Type B pancreatic cell (in vitro differentiated cells): ENCODE measurements at regions not wholly inside any gene's neighbourhood (a gene's known extent, or its start where the extent isn't known, plus 50 kb on each side); places are given as distances from the start of the nearest gene placed in this dataset.
A peak's percentile ranks its signal among the peaks of the same experiment; 100 is the strongest.

Experiments used
- DNase-seq: peaks from one replicate; pipeline ENCODE4 v3.0.0; 2021; ENCODE audit warnings: mixed read lengths; ENCODE audit not compliant: unreplicated experiment; ENCODE audit errors: extremely low spot score
- H3K27ac Mint-ChIP-seq: 2 replicates; pipeline ENCODE4 v1.8.0; 2021; ENCODE audit warnings: mild to moderate bottlenecking, mixed read lengths
- H3K27me3 Mint-ChIP-seq: 2 replicates; pipeline ENCODE4 v1.8.0; 2021; ENCODE audit warnings: mixed read lengths
- H3K36me3 Mint-ChIP-seq: 2 replicates; pipeline ENCODE4 v1.8.0; 2021; ENCODE audit warnings: mixed read lengths
- H3K4me1 Mint-ChIP-seq: one replicate; pipeline ENCODE4 v1.8.0; 2021; ENCODE audit warnings: mixed read lengths; ENCODE audit not compliant: unreplicated experiment
- H3K4me3 Mint-ChIP-seq: 2 replicates; pipeline ENCODE4 v1.8.0; 2021; ENCODE audit warnings: mild to moderate bottlenecking, mixed read lengths
- H3K9me3 Mint-ChIP-seq: 2 replicates; pipeline ENCODE4 v1.8.0; 2021; ENCODE audit warnings: mixed read lengths
- TF ChIP-seq, protein P1 (sequence below): fragments of 200-600 bp; sonication (generic); conservative IDR thresholded peaks from 2 replicates; pipeline ENCODE4 v1.5.0; 2021; ENCODE audit warnings: antibody characterized with exemption, mild to moderate bottlenecking

DNA sequence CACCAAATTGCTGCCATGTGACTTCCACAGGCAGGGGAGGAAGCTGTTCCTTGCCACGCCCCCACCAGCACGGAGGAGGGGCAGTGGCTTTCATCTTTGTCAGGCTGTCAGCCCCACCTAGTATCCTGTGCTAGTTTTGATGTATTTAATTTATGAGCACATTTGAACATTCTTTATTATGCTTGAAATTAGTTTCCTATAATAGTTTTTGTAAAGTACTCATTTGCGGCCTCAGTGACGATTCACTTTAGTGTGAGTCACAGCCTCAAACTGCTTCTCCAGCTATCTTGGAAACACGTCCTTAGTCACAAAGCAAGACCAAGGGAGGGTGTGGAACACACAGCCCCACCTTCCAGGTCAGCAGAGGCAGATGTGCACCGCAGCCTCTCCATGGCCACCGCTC lies 239.9 kb upstream of the ATP10A start:
- peaks cover 5% of the 10 kb centered on the region for H3K9me3 Mint-ChIP-seq
- DNase-seq = no peak
- no peak overlapping the region for H3K4me3 Mint-ChIP-seq
- peak overlapping the region; percentile 89 for H3K27ac Mint-ChIP-seq
- TF ChIP-seq, protein P1, sequence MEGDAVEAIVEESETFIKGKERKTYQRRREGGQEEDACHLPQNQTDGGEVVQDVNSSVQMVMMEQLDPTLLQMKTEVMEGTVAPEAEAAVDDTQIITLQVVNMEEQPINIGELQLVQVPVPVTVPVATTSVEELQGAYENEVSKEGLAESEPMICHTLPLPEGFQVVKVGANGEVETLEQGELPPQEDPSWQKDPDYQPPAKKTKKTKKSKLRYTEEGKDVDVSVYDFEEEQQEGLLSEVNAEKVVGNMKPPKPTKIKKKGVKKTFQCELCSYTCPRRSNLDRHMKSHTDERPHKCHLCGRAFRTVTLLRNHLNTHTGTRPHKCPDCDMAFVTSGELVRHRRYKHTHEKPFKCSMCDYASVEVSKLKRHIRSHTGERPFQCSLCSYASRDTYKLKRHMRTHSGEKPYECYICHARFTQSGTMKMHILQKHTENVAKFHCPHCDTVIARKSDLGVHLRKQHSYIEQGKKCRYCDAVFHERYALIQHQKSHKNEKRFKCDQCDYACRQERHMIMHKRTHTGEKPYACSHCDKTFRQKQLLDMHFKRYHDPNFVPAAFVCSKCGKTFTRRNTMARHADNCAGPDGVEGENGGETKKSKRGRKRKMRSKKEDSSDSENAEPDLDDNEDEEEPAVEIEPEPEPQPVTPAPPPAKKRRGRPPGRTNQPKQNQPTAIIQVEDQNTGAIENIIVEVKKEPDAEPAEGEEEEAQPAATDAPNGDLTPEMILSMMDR = no peak
- H3K27me3 Mint-ChIP-seq = no peaks in the 10 kb centered on the region
- no peaks in the 10 kb centered on the region for H3K36me3 Mint-ChIP-seq
- H3K4me1 Mint-ChIP-seq = peaks cover 5% of the 10 kb centered on the region

DNA sequence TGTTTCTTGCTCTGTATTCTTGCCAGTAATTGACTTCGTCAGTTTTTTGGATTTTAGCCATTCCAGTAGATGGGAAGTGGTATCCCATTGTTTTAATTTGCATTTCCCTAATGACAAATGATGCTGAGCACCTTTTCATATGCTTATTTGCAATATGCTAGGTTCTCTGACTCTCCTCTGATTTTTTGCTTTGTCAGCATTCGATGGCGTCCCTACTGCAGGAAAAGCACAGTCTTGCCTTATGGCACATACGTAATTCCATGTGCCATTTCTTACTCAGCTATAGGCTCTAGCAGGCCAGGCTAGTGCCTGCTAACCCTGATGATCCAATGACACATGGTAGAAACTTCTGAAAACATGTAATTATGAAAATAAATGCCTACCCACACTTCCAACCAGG lies 239.2 kb upstream of the ATP10A start:
- Mint-ChIP-seq H3K27me3 (no peaks in the 10 kb centered on the region), H3K4me3 (no peak overlapping the region), H3K9me3 (peaks cover 5% of the 10 kb centered on the region), H3K36me3 (no peaks in the 10 kb centered on the region), H3K27ac (no peak overlapping the region), H3K4me1 (peaks cover 5% of the 10 kb centered on the region)
- DNase-seq = no peak
- TF ChIP-seq, protein P1 = no peak

DNA sequence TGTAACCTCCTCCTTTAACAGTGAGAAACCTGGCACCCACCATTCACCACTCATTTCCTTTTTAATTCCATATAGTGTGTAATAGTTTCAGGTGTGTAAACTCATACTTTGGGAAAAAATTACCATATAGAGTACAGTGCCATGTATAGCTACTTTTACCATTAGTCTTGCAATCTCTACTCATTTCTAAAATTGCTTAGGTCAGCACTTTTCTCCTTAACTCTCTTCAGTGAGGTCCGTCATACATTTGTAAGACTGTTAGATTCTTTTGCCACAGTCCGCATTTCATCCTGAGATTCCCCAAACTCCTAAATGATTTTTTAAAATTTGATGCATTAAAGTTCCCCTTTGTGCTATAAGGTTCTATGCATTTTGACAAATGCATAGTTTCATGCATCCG lies 238.3 kb upstream of the ATP10A start:
- Mint-ChIP-seq H3K27ac (no peak overlapping the region), H3K4me3 (no peak overlapping the region), H3K27me3 (no peaks in the 10 kb centered on the region), H3K36me3 (no peaks in the 10 kb centered on the region), H3K4me1 (peaks cover 10% of the 10 kb centered on the region), H3K9me3 (peaks cover 5% of the 10 kb centered on the region)
- TF ChIP-seq, protein P1 = no peak
- no peak for DNase-seq

DNA sequence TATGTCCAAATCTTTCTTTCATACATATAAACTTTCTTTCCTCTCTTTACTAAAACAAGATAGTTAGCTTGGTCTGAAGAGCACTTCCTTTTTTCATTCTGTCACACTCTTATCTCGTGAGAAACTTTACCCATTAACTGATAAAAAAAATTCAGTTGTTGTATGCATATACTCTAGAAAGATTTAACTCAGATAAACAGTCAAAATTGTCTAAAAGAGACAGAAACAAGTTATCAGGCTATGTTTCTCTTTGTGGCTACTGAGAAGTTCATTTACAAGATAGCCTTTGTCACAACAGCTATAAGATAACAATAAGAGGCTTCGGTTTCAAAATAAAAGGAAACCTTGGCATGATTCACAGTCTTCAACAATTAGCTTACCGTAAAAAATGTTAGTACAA lies 235.7 kb upstream of the ATP10A start:
- TF ChIP-seq, protein P1 = no peak
- H3K36me3 Mint-ChIP-seq = no peaks in the 10 kb centered on the region
- no peaks in the 10 kb centered on the region for H3K27me3 Mint-ChIP-seq
- no peak overlapping the region for H3K4me3 Mint-ChIP-seq
- no peak for DNase-seq
- peaks cover 18% of the 10 kb centered on the region for H3K4me1 Mint-ChIP-seq
- H3K9me3 Mint-ChIP-seq = peaks cover 5% of the 10 kb centered on the region
- no peak overlapping the region for H3K27ac Mint-ChIP-seq

DNA sequence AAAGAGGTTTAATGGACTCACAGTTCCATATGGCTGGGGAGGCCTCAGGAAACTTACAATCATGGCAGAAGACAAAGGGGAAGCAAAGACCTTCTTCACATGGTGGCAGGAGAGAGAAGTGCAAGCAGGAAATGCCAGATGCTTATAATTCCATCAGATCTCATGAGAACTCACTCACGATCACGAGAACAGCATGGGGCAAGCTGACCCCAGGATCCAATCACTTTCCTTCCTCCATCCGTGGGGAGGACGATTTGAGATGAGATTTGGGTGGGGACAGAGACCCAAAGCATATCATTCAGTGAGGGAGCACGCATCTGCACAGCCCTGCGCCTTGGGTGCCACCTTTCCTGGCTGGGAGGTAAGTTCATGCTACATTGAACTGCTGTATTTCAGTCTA lies 234.1 kb upstream of the ATP10A start:
- TF ChIP-seq, protein P1 = no peak
- no peaks in the 10 kb centered on the region for H3K9me3 Mint-ChIP-seq
- no peak overlapping the region for H3K4me3 Mint-ChIP-seq
- H3K4me1 Mint-ChIP-seq = peaks cover 13% of the 10 kb centered on the region
- no peaks in the 10 kb centered on the region for H3K27me3 Mint-ChIP-seq
- H3K27ac Mint-ChIP-seq = no peak overlapping the region
- no peaks in the 10 kb centered on the region for H3K36me3 Mint-ChIP-seq
- no peak for DNase-seq

DNA sequence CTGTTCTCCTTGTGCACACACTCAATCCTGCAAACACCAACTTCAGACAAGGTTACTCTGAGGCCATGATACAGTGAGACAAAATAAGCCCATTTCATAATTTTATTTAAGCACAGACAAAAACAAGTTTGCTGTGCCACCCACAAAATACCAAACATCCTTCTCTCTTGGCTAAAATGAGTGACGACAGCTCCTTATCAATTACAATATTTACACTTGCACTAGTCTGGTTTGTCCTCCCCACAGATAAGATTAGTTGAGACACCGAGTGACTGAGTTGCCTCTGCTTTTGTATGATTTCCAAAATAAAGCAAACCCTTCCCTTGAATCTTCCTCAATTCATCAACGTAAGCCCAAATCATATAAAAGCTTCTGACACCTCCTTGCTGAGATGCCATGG lies 233.5 kb upstream of the ATP10A start:
- no peaks in the 10 kb centered on the region for H3K36me3 Mint-ChIP-seq
- peaks cover 13% of the 10 kb centered on the region for H3K4me1 Mint-ChIP-seq
- no peak overlapping the region for H3K4me3 Mint-ChIP-seq

More for the DNA sequence above, 233.5 kb upstream of the ATP10A start:
- H3K9me3 Mint-ChIP-seq = no peaks in the 10 kb centered on the region
- H3K27me3 Mint-ChIP-seq = no peaks in the 10 kb centered on the region
- TF ChIP-seq, protein P1 = no peak
- no peak overlapping the region for H3K27ac Mint-ChIP-seq
- DNase-seq = no peak
